Kidney (tissue), 13 donors: ENCODE measurements at regions not wholly inside any gene's neighbourhood (a gene's known extent, or its start where the extent isn't known, plus 50 kb on each side); places are given as distances from the start of the nearest gene placed in this dataset.
"Not testable (repeated sequence)": the region's sequence is repeated elsewhere in the genome, so short reads cannot be mapped to it uniquely, and the experiment has no call there.

Experiments
- DNase-seq, 5 donors: peaks; one replicate each; pipeline ENCODE4 v3.0.0-alpha.2; 2013 to 2020
- FAIRE-seq: peaks from 2 replicates; lab custom pipeline; 2012; peaks lifted over from hg19 to GRCh38; lab: Jason Lieb, UNC
- H3K27ac ChIP-seq, 2 donors: one replicate each; pipeline ENCODE4 v1.7.0; 2013; ENCODE audit warnings: low read depth in 2 of 2, low read length in 2 of 2, inconsistent platforms in 1 of 2
- H3K27me3 ChIP-seq: one replicate; pipeline ENCODE4 v1.7.1; 2013; ENCODE audit warnings: low read length, inconsistent platforms; ENCODE audit not compliant: control insufficient read depth, insufficient read depth
- H3K36me3 ChIP-seq, 3 donors: one replicate each; pipeline versions ENCODE4 v1.7.0 to v1.7.1; 2013; ENCODE audit warnings: low read length in 3 of 3, control low read depth in 1 of 3, inconsistent platforms in 1 of 3; ENCODE audit not compliant: insufficient read depth in 3 of 3, control insufficient read depth in 2 of 3
- H3K4me1 ChIP-seq, 3 donors: one replicate each; pipeline versions ENCODE4 v1.7.0 to v1.7.1; 2013; ENCODE audit warnings: low read length in 3 of 3, inconsistent platforms in 1 of 3, low read depth in 1 of 3; ENCODE audit not compliant: control insufficient read depth in 2 of 3, insufficient read depth in 2 of 3
- H3K4me3 ChIP-seq, 3 donors: one replicate each; pipeline versions ENCODE4 v1.7.0 to v1.8.1; 2013; ENCODE audit warnings: low read length in 3 of 3, control low read depth in 1 of 3, inconsistent platforms in 1 of 3
- H3K9ac ChIP-seq, 3 donors: one replicate each; pipeline versions ENCODE4 v1.7.0 to v1.7.1; 2013; ENCODE audit warnings: low read length in 3 of 3, control low read depth in 1 of 3, inconsistent platforms in 1 of 3
- H3K9me3 ChIP-seq, 3 donors: one replicate each; pipeline versions ENCODE4 v1.7.0 to v1.7.1; 2013; ENCODE audit warnings: low read length in 3 of 3, control low read depth in 1 of 3, inconsistent platforms in 1 of 3; ENCODE audit not compliant: control insufficient read depth in 2 of 3, insufficient read depth in 1 of 3
- CTCF ChIP-seq: IDR thresholded peaks from 3 replicates; pipeline ENCODE4 v1.5.1; 2012; ENCODE audit warnings: mild to moderate bottlenecking, moderate library complexity, borderline replicate concordance; ENCODE audit not compliant: insufficient read depth; ENCODE audit errors: extremely low read depth
- intact Hi-C: fragments of 100-400 bp; cut with DNase I; formaldehyde crosslinking; loops from one replicate; pipeline ENCODE4 v1.11.1; 2022
- donor health status: control.
- donor health status: control.
- donor health status: control.
- donor health status: control.
- donor health status: control.
- donor health status: DM: yes; HTN: yes; CAD: no.
- donor health status: Normal renal cell carcinoma (clear cell type).

GRCh38 chr14:101292448-101292847 is 268.8 kb upstream of the DIO3 start:
- H3K9me3 ChIP-seq: peaks cover 0 to 9% (median 0%) of the 10 kb centered on the region in 3 donors
- H3K4me1 ChIP-seq: no peaks in the 10 kb centered on the region
- H3K36me3 ChIP-seq: no peaks in the 10 kb centered on the region
- H3K4me3 ChIP-seq: no peak overlapping the region
- intact Hi-C loops: no loop called here
- TF ChIP-seq CTCF: no peak
- FAIRE-seq: no peak
- H3K27ac ChIP-seq: no peak overlapping the region
- no peak overlapping the region for H3K9ac ChIP-seq
- DNase-seq: no peak
- no peaks in the 10 kb centered on the region for H3K27me3 ChIP-seq

GRCh38 chr14:101293605-101294004 is 267.7 kb upstream of the DIO3 start:
- Histone ChIP-seq H3K27me3 (no peaks in the 10 kb centered on the region), H3K4me3 (no peak overlapping the region), H3K36me3 (no peaks in the 10 kb centered on the region), H3K9ac (no peak overlapping the region), H3K4me1 (no peaks in the 10 kb centered on the region), H3K9me3 (peaks cover 0 to 12% (median 3%) of the 10 kb centered on the region in 3 donors), H3K27ac (no peak overlapping the region)
- DNase-seq (no peak), FAIRE-seq (no peak)
- intact Hi-C loops: no loop called here
- TF ChIP-seq CTCF: no peak

- intact Hi-C loops: no loop called here
- TF ChIP-seq CTCF: no peak
- H3K27me3 ChIP-seq: no peaks in the 10 kb centered on the region
- DNase-seq (no peak), FAIRE-seq (no peak)
- peaks cover 0 to 12% (median 3%) of the 10 kb centered on the region in 3 donors for H3K9me3 ChIP-seq
- no peaks in the 10 kb centered on the region for H3K36me3 ChIP-seq
- H3K4me3 ChIP-seq: no peak overlapping the region
- no peak overlapping the region for H3K9ac ChIP-seq
- H3K27ac ChIP-seq: no peak overlapping the region
- no peaks in the 10 kb centered on the region for H3K4me1 ChIP-seq
Observed at GRCh38 chr14:101294136-101294535, 267.2 kb upstream of the DIO3 start.

GRCh38 chr14:101299781-101300180 is 261.5 kb upstream of the DIO3 start:
- H3K9me3 ChIP-seq: peaks cover 0 to 12% (median 3%) of the 10 kb centered on the region in 3 donors
- intact Hi-C loops, H3K9ac ChIP-seq, H3K27me3 ChIP-seq, H3K4me1 ChIP-seq, H3K27ac ChIP-seq, DNase-seq, H3K36me3 ChIP-seq, H3K4me3 ChIP-seq, FAIRE-seq: not testable (repeated sequence)
